HUES6 (cell line): ENCODE measurements at regions not wholly inside any gene's neighbourhood (a gene's known extent, or its start where the extent isn't known, plus 50 kb on each side); places are given as distances from the start of the nearest gene placed in this dataset.
"Not testable (repeated sequence)": the region's sequence is repeated elsewhere in the genome, so short reads cannot be mapped to it uniquely, and the experiment has no call there.

ENCODE experiments used
- H3K27ac ChIP-seq: 2 replicates; pipeline ENCODE4 v1.7.0; 2013; ENCODE audit warnings: low read depth, mild to moderate bottlenecking, low read length, inconsistent platforms
- H3K27me3 ChIP-seq: 2 replicates; pipeline ENCODE4 v1.6.1; 2013; ENCODE audit warnings: low read length; ENCODE audit not compliant: control insufficient read depth, insufficient read depth
- H3K36me3 ChIP-seq: 2 replicates; pipeline ENCODE4 v1.6.1; 2013; ENCODE audit warnings: low read length; ENCODE audit not compliant: control insufficient read depth, insufficient read depth
- H3K4me1 ChIP-seq: 2 replicates; pipeline ENCODE4 v1.6.1; 2013; ENCODE audit warnings: low read length; ENCODE audit not compliant: control insufficient read depth, insufficient read depth
- H3K4me3 ChIP-seq: 2 replicates; pipeline ENCODE4 v1.5.1; 2013; ENCODE audit warnings: low read depth, low read length
- H3K9ac ChIP-seq: one replicate; pipeline ENCODE4 v1.6.1; 2013; ENCODE audit warnings: mild to moderate bottlenecking, low read length
- H3K9me3 ChIP-seq: 2 replicates; pipeline ENCODE4 v1.6.1; 2013; ENCODE audit warnings: low read depth, low read length; ENCODE audit not compliant: control insufficient read depth, insufficient read depth

GRCh38 chr4:29326816-29327215 lies 1393.4 kb upstream of the PCDH7 start:
- Histone ChIP-seq H3K9me3 (no peaks in the 10 kb centered on the region), H3K27me3 (no peaks in the 10 kb centered on the region), H3K4me1 (no peaks in the 10 kb centered on the region), H3K4me3 (no peak overlapping the region), H3K27ac (no peak overlapping the region), H3K9ac (no peak overlapping the region), H3K36me3 (no peaks in the 10 kb centered on the region)

GRCh38 chr4:29336861-29337260 lies 1383.3 kb upstream of the PCDH7 start:
- H3K27ac ChIP-seq = no peak overlapping the region

GRCh38 chr4:29372971-29373370 lies 1347.2 kb upstream of the PCDH7 start:
- Histone ChIP-seq H3K9ac (no peak overlapping the region), H3K9me3 (no peaks in the 10 kb centered on the region), H3K27ac (no peak overlapping the region), H3K4me1 (peaks cover 8% of the 10 kb centered on the region; the same call in 1 of the 2 replicates), H3K27me3 (no peaks in the 10 kb centered on the region), H3K36me3 (no peaks in the 10 kb centered on the region), H3K4me3 (no peak overlapping the region)

More at GRCh38 chr4:29336861-29337260, 1383.3 kb upstream of the PCDH7 start:
- H3K36me3 ChIP-seq = no peaks in the 10 kb centered on the region
- no peaks in the 10 kb centered on the region for H3K4me1 ChIP-seq
- H3K4me3 ChIP-seq = no peak overlapping the region
- H3K9me3 ChIP-seq = no peaks in the 10 kb centered on the region
- no peaks in the 10 kb centered on the region for H3K27me3 ChIP-seq
- H3K9ac ChIP-seq = no peak overlapping the region

- Histone ChIP-seq H3K4me1 (peaks cover 8% of the 10 kb centered on the region; the same call in 1 of the 2 replicates), H3K27me3 (no peaks in the 10 kb centered on the region), H3K27ac (no peak overlapping the region), H3K9me3 (no peaks in the 10 kb centered on the region), H3K4me3 (no peak overlapping the region), H3K9ac (no peak overlapping the region), H3K36me3 (no peaks in the 10 kb centered on the region)
These were observed 1344.5 kb upstream of the PCDH7 start for GRCh38 chr4:29375716-29376115.

- H3K4me1 ChIP-seq, H3K9me3 ChIP-seq, H3K36me3 ChIP-seq, H3K27me3 ChIP-seq, H3K9ac ChIP-seq, H3K27ac ChIP-seq, H3K4me3 ChIP-seq: not testable (repeated sequence)
These were observed 1341.9 kb upstream of the PCDH7 start for GRCh38 chr4:29378237-29378636.

GRCh38 chr4:29390921-29391320 lies 1329.2 kb upstream of the PCDH7 start:
- no peaks in the 10 kb centered on the region for H3K27me3 ChIP-seq
- no peaks in the 10 kb centered on the region for H3K4me1 ChIP-seq
- H3K4me3 ChIP-seq = no peak overlapping the region
- H3K9me3 ChIP-seq = peaks cover 22% of the 10 kb centered on the region
- no peaks in the 10 kb centered on the region for H3K36me3 ChIP-seq
- no peak overlapping the region for H3K27ac ChIP-seq
- H3K9ac ChIP-seq = no peak overlapping the region

- Histone ChIP-seq H3K27ac (no peak overlapping the region), H3K9me3 (no peaks in the 10 kb centered on the region)
These were observed 1315.1 kb upstream of the PCDH7 start for GRCh38 chr4:29405116-29405515.

GRCh38 chr4:29415771-29416170 lies 1304.4 kb upstream of the PCDH7 start:
- Histone ChIP-seq H3K4me3 (no peak overlapping the region), H3K9ac (no peak overlapping the region)

More at GRCh38 chr4:29405116-29405515, 1315.1 kb upstream of the PCDH7 start:
- Histone ChIP-seq H3K36me3 (no peaks in the 10 kb centered on the region), H3K27me3 (no peaks in the 10 kb centered on the region), H3K4me3 (no peak overlapping the region), H3K9ac (no peak overlapping the region), H3K4me1 (no peaks in the 10 kb centered on the region)

GRCh38 chr4:29423836-29424721 lies 1296.1 kb upstream of the PCDH7 start:
- no peaks in the 10 kb centered on the region for H3K36me3 ChIP-seq
- no peaks in the 10 kb centered on the region for H3K9me3 ChIP-seq
- no peak overlapping the region for H3K27ac ChIP-seq
- H3K4me1 ChIP-seq = no peaks in the 10 kb centered on the region
- no peak overlapping the region for H3K4me3 ChIP-seq
- H3K9ac ChIP-seq = no peak overlapping the region
- no peaks in the 10 kb centered on the region for H3K27me3 ChIP-seq

More at GRCh38 chr4:29415771-29416170, 1304.4 kb upstream of the PCDH7 start:
- H3K27ac ChIP-seq = no peak overlapping the region
- no peaks in the 10 kb centered on the region for H3K9me3 ChIP-seq
- no peaks in the 10 kb centered on the region for H3K36me3 ChIP-seq
- no peaks in the 10 kb centered on the region for H3K27me3 ChIP-seq
- no peaks in the 10 kb centered on the region for H3K4me1 ChIP-seq

GRCh38 chr4:29453303-29453820 lies 1266.8 kb upstream of the PCDH7 start:
- no peak overlapping the region for H3K9ac ChIP-seq
- H3K9me3 ChIP-seq = no peaks in the 10 kb centered on the region
- no peaks in the 10 kb centered on the region for H3K4me1 ChIP-seq
- H3K4me3 ChIP-seq = no peak overlapping the region
- H3K27ac ChIP-seq = no peak overlapping the region
- H3K27me3 ChIP-seq = no peaks in the 10 kb centered on the region
- H3K36me3 ChIP-seq = no peaks in the 10 kb centered on the region

GRCh38 chr4:29459926-29460325 lies 1260.2 kb upstream of the PCDH7 start:
- Histone ChIP-seq H3K27me3 (no peaks in the 10 kb centered on the region), H3K4me3 (no peak overlapping the region), H3K27ac (no peak overlapping the region), H3K36me3 (no peaks in the 10 kb centered on the region), H3K4me1 (no peaks in the 10 kb centered on the region), H3K9me3 (no peaks in the 10 kb centered on the region), H3K9ac (no peak overlapping the region)
